SU-DHL-6 (cell line): ENCODE measurements at regions not wholly inside any gene's neighbourhood (a gene's known extent, or its start where the extent isn't known, plus 50 kb on each side); places are given as distances from the start of the nearest gene placed in this dataset.

Source experiments
- H2AFZ ChIP-seq: fragments of 200-600 bp; sonication (generic); 2 replicates; pipeline ENCODE4 v1.6.1; 2014; ENCODE audit warnings: low read depth, mild to moderate bottlenecking, moderate library complexity, mixed read lengths, antibody characterized with exemption, low read length; ENCODE audit not compliant: severe bottlenecking
- H3F3A ChIP-seq: fragments of 200-600 bp; shearing (Covaris generic); 2 replicates; pipeline ENCODE4 v1.6.0; 2016; ENCODE audit warnings: antibody characterized with exemption, mild to moderate bottlenecking; ENCODE audit not compliant: insufficient read depth
- H3K27ac ChIP-seq: fragments of 200-600 bp; sonication (generic); 2 replicates; pipeline ENCODE4 v1.5.1; 2016; ENCODE audit warnings: low read depth, mild to moderate bottlenecking, low read length, moderate library complexity, mixed read lengths
- H3K27me3 ChIP-seq: fragments of 200-600 bp; sonication (generic), shearing (Covaris generic); 2 replicates; pipeline ENCODE4 v1.6.0; 2014; ENCODE audit warnings: mild to moderate bottlenecking, low read length
- H3K36me3 ChIP-seq: fragments of 200-600 bp; sonication (generic); 2 replicates; pipeline ENCODE4 v1.6.1; 2014; ENCODE audit warnings: mild to moderate bottlenecking, low read length, mixed read lengths
- H3K4me2 ChIP-seq: fragments of 300-600, 200-600 bp; shearing (Covaris generic), sonication (generic); 2 replicates; pipeline ENCODE4 v1.6.0; 2014; ENCODE audit warnings: low read length, low read depth, mild to moderate bottlenecking; ENCODE audit not compliant: poor library complexity, severe bottlenecking
- H3K4me3 ChIP-seq: fragments of 200-600 bp; sonication (generic); 2 replicates; pipeline ENCODE4 v1.5.1; 2014; ENCODE audit warnings: antibody characterized with exemption, low read length, mild to moderate bottlenecking, mixed read lengths; ENCODE audit not compliant: insufficient read depth, poor library complexity, severe bottlenecking
- H3K79me2 ChIP-seq: fragments of 200-600 bp; sonication (generic); 2 replicates; pipeline ENCODE4 v1.6.1; 2014; ENCODE audit warnings: mild to moderate bottlenecking, low read length, moderate library complexity; ENCODE audit not compliant: insufficient read depth
- H3K9ac ChIP-seq: fragments of 200-600 bp; sonication (generic); 2 replicates; pipeline ENCODE4 v1.7.0; 2014; ENCODE audit warnings: mild to moderate bottlenecking, low read length
- H3K9me2 ChIP-seq: fragments of 200-600 bp; sonication (generic); replicated peaks from 2 replicates; pipeline ENCODE4 v1.6.1; 2014; ENCODE audit warnings: low read length; ENCODE audit not compliant: insufficient read depth
- H3K9me3 ChIP-seq: fragments of 200-600 bp; sonication (generic); 2 replicates; pipeline ENCODE4 v1.6.1; 2014; ENCODE audit warnings: low read length, mixed read lengths; ENCODE audit not compliant: insufficient read depth
- H4K20me1 ChIP-seq: fragments of 200-600 bp; sonication (generic); 2 replicates; pipeline ENCODE4 v1.6.1; 2014; ENCODE audit warnings: low read depth, mild to moderate bottlenecking, antibody characterized with exemption, low read length, moderate library complexity, mixed read lengths
- CTCF ChIP-seq: fragments of 200-600 bp; sonication (generic); IDR thresholded peaks from one replicate; pipeline ENCODE4 v1.5.1; 2017; ENCODE audit warnings: antibody characterized with exemption, mild to moderate bottlenecking, low read length, moderate library complexity; ENCODE audit not compliant: insufficient read depth, poor library complexity, severe bottlenecking
- EZH2phosphoT487 ChIP-seq: fragments of 200-600 bp; sonication (generic), shearing (Covaris generic); conservative IDR thresholded peaks from 2 replicates; pipeline ENCODE4 v1.6.1; 2018; ENCODE audit warnings: mild to moderate bottlenecking, antibody characterized with exemption, low read length, moderate library complexity, mixed read lengths

GRCh38 chr3:107978131-107979055 is 112.4 kb downstream of the CD47 start:
- H3K36me3 ChIP-seq = no peaks in the 10 kb centered on the region
- H3K9me2 ChIP-seq = no peaks in the 10 kb centered on the region
- no peak overlapping the region for H3K27ac ChIP-seq
- no peaks in the 10 kb centered on the region for H3K9me3 ChIP-seq
- H3F3A ChIP-seq = no peaks in the 10 kb centered on the region
- no peak overlapping the region for H2AFZ ChIP-seq
- no peak overlapping the region for H3K4me2 ChIP-seq
- H3K9ac ChIP-seq = no peak overlapping the region
- no peaks in the 10 kb centered on the region for H4K20me1 ChIP-seq
- no peaks in the 10 kb centered on the region for H3K79me2 ChIP-seq
- no peaks in the 10 kb centered on the region for H3K27me3 ChIP-seq
- TF ChIP-seq EZH2phosphoT487 = no peak
- no peak for TF ChIP-seq CTCF
- H3K4me3 ChIP-seq = no peak overlapping the region

- TF ChIP-seq EZH2phosphoT487 (no peak), CTCF (no peak)
- no peaks in the 10 kb centered on the region for H3K9me2 ChIP-seq
- H3K9me3 ChIP-seq = no peaks in the 10 kb centered on the region
- H3K9ac ChIP-seq = no peak overlapping the region
- H3K79me2 ChIP-seq = no peaks in the 10 kb centered on the region
- H3K4me3 ChIP-seq = no peak overlapping the region
- H3K4me2 ChIP-seq = no peak overlapping the region
- no peaks in the 10 kb centered on the region for H3K36me3 ChIP-seq
- no peaks in the 10 kb centered on the region for H3K27me3 ChIP-seq
- no peaks in the 10 kb centered on the region for H3F3A ChIP-seq
- H3K27ac ChIP-seq = no peak overlapping the region
- H2AFZ ChIP-seq = no peak overlapping the region
- H4K20me1 ChIP-seq = no peaks in the 10 kb centered on the region
Observed at GRCh38 chr3:107977221-107978130, 113.4 kb downstream of the CD47 start.

- Histone ChIP-seq H3K36me3 (no peaks in the 10 kb centered on the region), H3K9me2 (no peaks in the 10 kb centered on the region), H3K9ac (no peak overlapping the region), H4K20me1 (no peaks in the 10 kb centered on the region), H3K4me2 (no peak overlapping the region), H3K9me3 (no peaks in the 10 kb centered on the region), H3K27me3 (no peaks in the 10 kb centered on the region), H2AFZ (no peak overlapping the region), H3K4me3 (no peak overlapping the region), H3K27ac (no peak overlapping the region), H3F3A (no peaks in the 10 kb centered on the region), H3K79me2 (no peaks in the 10 kb centered on the region)
- TF ChIP-seq EZH2phosphoT487 = no peak
- no peak for TF ChIP-seq CTCF
Observed at GRCh38 chr3:107976202-107976800, 114.5 kb downstream of the CD47 start.
